WERI-Rb-1 (cell line): ENCODE measurements at regions not wholly inside any gene's neighbourhood (a gene's known extent, or its start where the extent isn't known, plus 50 kb on each side); places are given as distances from the start of the nearest gene placed in this dataset.

ENCODE experiments used
- DNase-seq: peaks from one replicate; pipeline ENCODE4 v3.0.0-alpha.2; 2020
- H3K27ac ChIP-seq: fragments of 250-450 bp; sonication (Bioruptor Pico); 2 replicates; pipeline ENCODE4 v1.5.1; 2020; ENCODE audit warnings: mild to moderate bottlenecking, moderate library complexity
- H3K27me3 ChIP-seq: fragments of 250-450 bp; sonication (Bioruptor Pico); 2 replicates; pipeline ENCODE4 v1.5.1; 2021; ENCODE audit warnings: mild to moderate bottlenecking, low read depth, moderate library complexity; ENCODE audit not compliant: insufficient read depth, severe bottlenecking
- H3K36me3 ChIP-seq: fragments of 250-450 bp; sonication (Bioruptor Pico); 2 replicates; pipeline ENCODE4 v1.5.1; 2020; ENCODE audit warnings: mild to moderate bottlenecking, moderate library complexity
- H3K4me3 ChIP-seq: 2 replicates; pipeline ENCODE4 v1.5.1; 2011; ENCODE audit warnings: low read depth, mild to moderate bottlenecking, control low read depth, low read length
- H3K9me3 ChIP-seq: fragments of 250-450 bp; sonication (Bioruptor Pico); 2 replicates; pipeline ENCODE4 v1.5.1; 2021; ENCODE audit warnings: mild to moderate bottlenecking, moderate library complexity; ENCODE audit not compliant: severe bottlenecking
- TF ChIP-seq, protein P1 (sequence below): IDR thresholded peaks from 2 replicates; pipeline ENCODE4 v1.5.1; 2011; ENCODE audit warnings: low read depth, mild to moderate bottlenecking, control low read depth, inconsistent platforms, low read length

DNA sequence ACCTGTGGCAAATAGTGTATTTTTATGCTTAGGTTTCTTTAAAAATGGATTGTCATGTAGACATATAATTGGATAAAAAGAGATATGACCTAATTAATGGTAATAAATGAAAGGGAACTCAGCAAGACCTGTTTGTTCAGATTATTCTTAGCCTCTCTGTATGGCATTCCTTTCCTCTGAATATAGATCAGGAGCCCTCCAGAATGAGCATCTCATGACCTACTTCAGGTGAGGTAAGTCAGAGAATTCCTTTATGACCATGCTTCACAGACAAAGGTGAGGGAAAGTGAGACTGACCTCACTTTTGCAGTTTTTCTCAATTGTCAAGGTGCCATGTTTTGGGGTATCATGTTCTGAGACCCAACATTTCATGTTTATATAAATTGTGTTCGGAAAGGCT lies 1744.3 kb upstream of the PIK3C3 start:
- TF ChIP-seq, protein P1, sequence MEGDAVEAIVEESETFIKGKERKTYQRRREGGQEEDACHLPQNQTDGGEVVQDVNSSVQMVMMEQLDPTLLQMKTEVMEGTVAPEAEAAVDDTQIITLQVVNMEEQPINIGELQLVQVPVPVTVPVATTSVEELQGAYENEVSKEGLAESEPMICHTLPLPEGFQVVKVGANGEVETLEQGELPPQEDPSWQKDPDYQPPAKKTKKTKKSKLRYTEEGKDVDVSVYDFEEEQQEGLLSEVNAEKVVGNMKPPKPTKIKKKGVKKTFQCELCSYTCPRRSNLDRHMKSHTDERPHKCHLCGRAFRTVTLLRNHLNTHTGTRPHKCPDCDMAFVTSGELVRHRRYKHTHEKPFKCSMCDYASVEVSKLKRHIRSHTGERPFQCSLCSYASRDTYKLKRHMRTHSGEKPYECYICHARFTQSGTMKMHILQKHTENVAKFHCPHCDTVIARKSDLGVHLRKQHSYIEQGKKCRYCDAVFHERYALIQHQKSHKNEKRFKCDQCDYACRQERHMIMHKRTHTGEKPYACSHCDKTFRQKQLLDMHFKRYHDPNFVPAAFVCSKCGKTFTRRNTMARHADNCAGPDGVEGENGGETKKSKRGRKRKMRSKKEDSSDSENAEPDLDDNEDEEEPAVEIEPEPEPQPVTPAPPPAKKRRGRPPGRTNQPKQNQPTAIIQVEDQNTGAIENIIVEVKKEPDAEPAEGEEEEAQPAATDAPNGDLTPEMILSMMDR: no peak
- Histone ChIP-seq H3K27me3 (no peaks in the 10 kb centered on the region), H3K9me3 (no peaks in the 10 kb centered on the region), H3K4me3 (no peak overlapping the region), H3K36me3 (no peaks in the 10 kb centered on the region), H3K27ac (no peak overlapping the region)
- no peak for DNase-seq

DNA sequence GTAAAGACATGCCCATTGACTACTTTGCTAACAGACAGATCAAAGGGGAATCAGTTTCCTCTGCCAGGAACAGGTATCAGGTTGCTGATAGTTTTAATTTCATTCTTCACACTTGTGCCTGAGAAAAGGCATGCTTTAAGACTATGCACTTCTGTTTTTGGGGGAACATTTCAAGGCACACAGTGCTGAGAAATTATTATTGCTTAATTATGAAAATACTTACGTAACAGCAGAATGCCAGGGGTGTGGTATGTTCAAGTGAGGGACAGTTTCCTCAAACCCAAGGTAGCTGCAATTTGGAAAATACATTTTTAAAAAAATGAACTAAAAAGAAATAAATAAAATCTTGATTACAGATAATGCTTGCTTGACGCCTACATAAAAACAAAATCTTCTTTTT lies 1746.1 kb upstream of the PIK3C3 start:
- no peak overlapping the region for H3K27ac ChIP-seq
- no peaks in the 10 kb centered on the region for H3K9me3 ChIP-seq
- no peaks in the 10 kb centered on the region for H3K27me3 ChIP-seq
- DNase-seq: no peak
- TF ChIP-seq, protein P1: no peak
- H3K4me3 ChIP-seq: no peak overlapping the region
- H3K36me3 ChIP-seq: no peaks in the 10 kb centered on the region

DNA sequence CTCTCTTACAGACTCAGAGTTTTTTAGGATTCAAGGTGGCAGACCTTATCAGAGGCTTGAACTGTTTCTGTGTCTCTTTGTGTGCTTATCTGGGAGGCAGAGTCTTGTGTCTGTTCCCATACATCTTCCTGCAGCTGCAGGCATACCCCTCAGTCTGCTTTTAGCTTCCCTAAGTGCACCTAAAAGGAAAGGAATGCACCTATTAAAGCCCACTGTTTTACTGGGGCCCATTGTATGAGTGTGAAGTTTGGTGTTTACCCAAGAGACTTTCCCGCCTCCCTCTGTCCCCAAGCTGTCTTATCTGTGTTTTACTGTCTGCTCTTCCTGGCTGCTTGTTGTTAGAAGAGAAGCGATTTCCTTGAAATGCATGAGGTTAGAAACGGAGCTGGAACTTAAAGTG lies 1757.3 kb upstream of the PIK3C3 start:
- TF ChIP-seq, protein P1: no peak
- Histone ChIP-seq H3K27ac (no peak overlapping the region), H3K9me3 (no peaks in the 10 kb centered on the region), H3K36me3 (no peaks in the 10 kb centered on the region), H3K27me3 (no peaks in the 10 kb centered on the region), H3K4me3 (no peak overlapping the region)
- DNase-seq: no peak

DNA sequence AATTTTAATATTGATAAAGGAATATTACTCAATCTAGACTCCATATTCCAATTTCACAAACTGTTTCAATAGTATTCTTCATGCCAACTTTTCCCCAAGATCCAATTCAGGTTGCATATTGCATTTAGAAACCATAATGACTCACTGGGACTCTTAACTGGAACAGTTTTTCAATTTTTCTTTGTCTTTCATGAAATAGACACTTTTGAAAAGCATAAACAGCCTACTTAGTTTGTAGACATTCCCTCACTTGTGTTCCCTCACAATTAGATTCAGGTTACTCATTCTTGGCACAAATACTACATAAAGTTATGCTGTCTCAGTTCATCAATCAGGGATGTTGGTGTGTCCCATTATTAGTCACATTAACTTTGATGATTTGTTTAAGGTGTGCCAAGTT lies 1768.4 kb upstream of the PIK3C3 start:
- DNase-seq: no peak
- Histone ChIP-seq H3K27me3 (no peaks in the 10 kb centered on the region), H3K27ac (no peak overlapping the region), H3K9me3 (no peaks in the 10 kb centered on the region), H3K36me3 (no peaks in the 10 kb centered on the region), H3K4me3 (no peak overlapping the region)
- TF ChIP-seq, protein P1: no peak

DNA sequence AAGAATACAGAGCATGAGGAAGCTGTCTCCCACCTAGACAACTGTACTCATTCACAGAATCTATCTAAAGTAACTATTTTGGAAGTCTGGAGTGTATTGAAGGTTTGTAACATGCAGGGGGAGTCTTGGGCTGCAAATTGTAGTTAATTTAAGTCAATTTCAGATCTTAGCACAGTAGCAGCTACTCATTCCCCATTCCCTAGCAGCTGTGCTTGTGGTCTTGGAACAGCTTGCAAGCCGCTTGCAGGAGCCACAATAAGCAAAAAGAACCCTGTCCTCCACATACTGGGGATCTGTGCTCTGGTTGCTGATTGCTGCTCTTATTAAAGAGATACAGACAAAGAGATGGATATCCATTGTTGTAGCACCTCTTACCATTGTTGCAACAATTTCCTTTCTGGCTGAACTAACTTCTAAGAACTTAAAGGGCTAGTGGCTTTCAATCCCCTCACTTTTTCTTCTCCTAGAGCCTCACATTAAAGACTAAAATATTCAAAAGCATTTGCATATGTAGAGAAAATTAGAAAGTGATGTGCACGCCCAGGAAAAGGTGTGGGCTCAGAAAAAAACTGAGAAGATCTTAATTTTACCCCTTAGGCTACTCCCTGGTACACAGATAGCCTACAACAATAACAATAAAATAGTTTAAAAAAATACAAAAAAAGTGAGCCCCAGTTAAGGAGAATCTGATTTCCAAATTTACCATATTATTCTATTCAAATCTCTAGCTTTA lies 1775.1 kb upstream of the PIK3C3 start:
- TF ChIP-seq, protein P1: no peak
- no peak for DNase-seq
- Histone ChIP-seq H3K9me3 (no peaks in the 10 kb centered on the region), H3K4me3 (no peak overlapping the region), H3K27ac (no peak overlapping the region), H3K36me3 (no peaks in the 10 kb centered on the region), H3K27me3 (no peaks in the 10 kb centered on the region)

DNA sequence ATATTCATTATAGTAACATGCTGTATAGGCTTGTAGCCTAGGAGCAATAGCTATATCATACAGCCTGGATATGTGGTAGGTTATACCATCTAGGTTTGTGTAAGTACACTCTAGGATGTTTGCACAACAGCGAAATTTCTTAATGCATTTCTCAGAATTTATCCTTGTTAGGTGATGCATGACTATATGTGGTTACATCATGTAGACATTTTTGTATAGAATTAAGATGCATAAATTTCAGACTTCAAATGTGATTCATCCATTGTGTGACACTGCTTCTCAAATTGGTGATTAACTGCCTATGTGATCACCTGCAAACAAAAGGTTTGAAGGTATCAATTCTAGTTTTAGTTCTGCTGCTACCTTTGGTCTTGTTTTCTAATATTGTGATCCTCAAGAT lies 1787.0 kb upstream of the PIK3C3 start:
- TF ChIP-seq, protein P1: no peak
- H3K36me3 ChIP-seq: no peaks in the 10 kb centered on the region
- H3K27me3 ChIP-seq: no peaks in the 10 kb centered on the region
- H3K4me3 ChIP-seq: no peak overlapping the region
- no peak overlapping the region for H3K27ac ChIP-seq
- no peak for DNase-seq
- no peaks in the 10 kb centered on the region for H3K9me3 ChIP-seq
